HFF-Myc (cell line): ENCODE measurements at regions not wholly inside any gene's neighbourhood (a gene's known extent, or its start where the extent isn't known, plus 50 kb on each side); places are given as distances from the start of the nearest gene placed in this dataset.

Experiments used
- DNase-seq: peaks from one replicate; pipeline ENCODE4 v3.0.0-alpha.2; 2011; ENCODE audit warnings: low read depth; ENCODE audit errors: extremely low read depth
- H3K4me3 ChIP-seq: replicated peaks from 2 replicates; pipeline ENCODE4 v1.5.1; 2011; ENCODE audit warnings: low read depth, mild to moderate bottlenecking, control low read depth, low read length
- CTCF ChIP-seq: IDR thresholded peaks from 2 replicates; pipeline ENCODE4 v1.5.1; 2012; ENCODE audit warnings: mild to moderate bottlenecking, low read depth, low read length, control low read depth; ENCODE audit errors: missing control alignments

- H3K4me3 ChIP-seq = no peak overlapping the region
- TF ChIP-seq CTCF = no peak
- no peak for DNase-seq
These were observed 77.0 kb upstream of the IFNAR2 start for GRCh38 chr21:33152732-33153130.

DNA sequence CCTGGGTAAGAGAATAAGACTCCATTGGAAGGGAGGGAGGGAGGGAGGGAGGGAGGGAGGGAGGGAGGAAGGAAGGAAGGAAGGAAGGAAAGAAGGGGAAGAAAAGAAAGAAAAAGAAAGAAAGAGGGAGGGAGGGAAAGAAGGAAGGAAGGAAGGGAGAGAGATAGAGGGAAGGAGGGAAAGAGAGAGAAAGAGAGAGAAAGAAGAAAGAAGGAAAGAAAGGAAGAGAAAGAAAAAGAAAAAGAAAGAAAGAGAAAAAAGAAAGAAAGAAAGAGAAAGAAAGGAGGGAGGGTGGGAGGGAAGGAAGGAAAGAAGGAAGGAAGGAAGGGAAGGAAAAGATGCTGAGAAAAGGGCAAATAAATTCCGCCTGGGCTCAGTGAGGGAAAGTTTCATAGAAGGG, 74.7 kb upstream of the IFNAR2 start:
- DNase-seq = no peak
- no peak for TF ChIP-seq CTCF
- H3K4me3 ChIP-seq = no peak overlapping the region

- no peak for DNase-seq
- no peak overlapping the region for H3K4me3 ChIP-seq
- TF ChIP-seq CTCF = no peak
These were observed 74.3 kb upstream of the IFNAR2 start for GRCh38 chr21:33155422-33155821.

DNA sequence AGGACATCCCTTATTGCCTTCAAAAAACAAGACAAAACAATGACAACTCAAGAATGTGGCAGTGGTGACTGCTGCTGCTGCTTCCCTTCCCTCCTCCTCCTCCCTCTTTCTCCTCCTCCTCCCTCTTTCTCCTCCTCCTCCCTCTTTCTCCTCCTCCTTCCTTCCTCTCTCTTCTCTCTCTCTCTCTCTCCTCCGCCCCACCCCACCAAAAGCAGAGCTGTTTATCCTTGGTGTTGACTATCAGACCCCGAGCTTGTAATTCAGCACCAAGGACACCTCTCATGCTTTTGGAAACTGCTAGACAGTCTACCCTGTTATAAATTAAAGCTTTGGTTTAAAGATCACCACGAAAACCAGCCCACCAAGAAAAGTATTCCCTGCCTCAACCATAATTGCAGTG, 72.4 kb upstream of the IFNAR2 start:
- DNase-seq = no peak
- H3K4me3 ChIP-seq = no peak overlapping the region
- TF ChIP-seq CTCF = no peak

DNA sequence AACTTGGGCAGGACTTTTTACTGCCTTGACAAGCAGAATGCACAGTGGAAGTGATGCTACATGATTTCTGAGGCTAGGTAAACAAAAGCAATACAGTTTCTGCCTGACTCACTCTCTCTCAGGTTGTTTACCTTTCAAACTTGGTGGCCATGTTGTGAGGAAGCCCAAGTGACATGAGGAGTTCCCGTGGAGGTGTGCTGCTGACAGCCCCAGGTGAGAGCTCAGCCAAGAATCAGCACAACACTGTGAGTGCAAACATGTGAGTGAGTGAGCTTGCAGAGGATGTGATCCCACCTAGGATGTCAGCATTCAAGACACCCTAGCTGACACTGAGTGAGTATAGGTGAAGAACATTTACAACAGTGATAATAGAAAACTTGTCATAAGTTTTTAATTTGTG, 71.1 kb upstream of the IFNAR2 start:
- no peak for DNase-seq
- no peak overlapping the region for H3K4me3 ChIP-seq
- TF ChIP-seq CTCF = no peak

DNA sequence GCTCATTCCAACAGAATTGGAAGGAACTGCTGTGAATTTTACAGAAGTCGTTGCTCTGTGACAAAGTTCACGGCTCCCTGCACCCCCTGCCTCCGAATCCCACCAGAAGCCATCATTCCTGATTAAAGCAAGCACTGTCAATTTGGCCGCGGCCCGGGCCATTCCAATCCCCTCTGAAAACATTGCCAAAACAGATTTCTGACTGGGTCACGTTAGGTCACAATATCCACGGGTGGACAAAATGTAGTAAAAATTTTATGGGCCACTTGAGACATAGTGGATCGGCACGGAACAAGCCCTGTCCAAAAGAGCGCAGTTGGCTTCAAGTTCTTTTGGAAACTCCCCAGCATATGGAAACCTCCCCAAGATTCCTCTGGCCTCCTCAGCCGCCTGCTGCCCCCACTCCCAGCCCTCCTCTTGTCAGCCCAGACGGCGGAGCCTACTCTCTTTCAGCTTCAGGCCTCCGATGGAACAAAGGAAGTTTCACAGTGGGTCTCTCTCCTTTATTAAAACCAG, 67.2 kb upstream of the IFNAR2 start:
- no peak for TF ChIP-seq CTCF

DNA sequence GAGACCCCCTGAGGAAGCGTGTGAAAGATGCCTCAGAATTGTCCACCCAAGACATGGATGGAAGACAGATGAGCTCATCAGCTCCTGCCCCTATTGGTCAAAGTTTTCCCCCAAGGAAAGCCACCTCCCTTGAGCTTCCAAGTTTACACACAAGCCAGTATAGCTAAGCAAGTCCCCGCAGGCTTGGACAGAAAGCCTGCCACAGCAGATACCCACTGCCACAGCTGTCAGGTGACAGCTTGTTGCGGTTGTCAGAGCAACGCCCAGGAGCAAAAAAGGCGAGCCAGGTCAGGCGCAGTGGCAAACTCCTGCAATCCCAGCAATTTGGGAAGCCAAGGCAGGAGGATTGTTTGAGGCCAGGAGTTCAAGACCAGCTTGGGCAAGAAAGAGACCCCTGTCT, 60.9 kb upstream of the IFNAR2 start:
- no peak for DNase-seq
- no peak overlapping the region for H3K4me3 ChIP-seq
- no peak for TF ChIP-seq CTCF

More for the DNA sequence above, 67.2 kb upstream of the IFNAR2 start:
- H3K4me3 ChIP-seq = no peak overlapping the region
- no peak for DNase-seq
